H1 (cell line): ENCODE measurements at regions not wholly inside any gene's neighbourhood (a gene's known extent, or its start where the extent isn't known, plus 50 kb on each side); places are given as distances from the start of the nearest gene placed in this dataset.

ENCODE experiments used
- CTCF ChIA-PET: fragments of 300-600 bp; sonication (Branson Sonifier 250); formaldehyde crosslinking; loops from one replicate; lab custom pipeline; 2021; ENCODE audit not compliant: partially characterized antibody; lab: Charles Lee
- POLR2A ChIA-PET: fragments of 300-600 bp; sonication (Branson Sonifier 250); formaldehyde crosslinking; loops from one replicate; lab custom pipeline; 2021; ENCODE audit warnings: inconsistent platforms; ENCODE audit not compliant: partially characterized antibody; lab: Charles Lee
- DNase-seq, 2 experiments: peaks; one replicate each; pipeline versions ENCODE4 v3.0.0 to v3.0.0-alpha.2; 2010 to 2022; ENCODE audit warnings: low spot score in 2 of 2, low read depth in 1 of 2, mixed read lengths in 1 of 2
- FAIRE-seq: peaks from 2 replicates; lab custom pipeline; 2011; peaks lifted over from hg19 to GRCh38; lab: Jason Lieb, UNC
- H2AFZ ChIP-seq: 2 replicates; pipeline ENCODE4 v1.8.1; 2012; ENCODE audit warnings: low read length, inconsistent platforms
- H2AK5ac ChIP-seq: 2 replicates; pipeline ENCODE4 v1.6.1; 2013; ENCODE audit warnings: low read depth, low read length
- H2BK120ac ChIP-seq: replicated peaks from 2 replicates; pipeline ENCODE3; 2013; ENCODE audit warnings: low read depth, low read length, inconsistent platforms
- H2BK12ac ChIP-seq: 2 replicates; pipeline ENCODE4 v1.6.1; 2013; ENCODE audit warnings: low read depth, low read length
- H2BK15ac ChIP-seq: 2 replicates; pipeline ENCODE4 v1.6.1; 2013; ENCODE audit warnings: low read length
- H2BK20ac ChIP-seq: 2 replicates; pipeline ENCODE4 v1.6.1; 2013; ENCODE audit warnings: low read length
- H2BK5ac ChIP-seq: 2 replicates; pipeline ENCODE4 v1.6.1; 2013; ENCODE audit warnings: low read depth, low read length
- H3K14ac ChIP-seq: 2 replicates; pipeline ENCODE4 v1.6.1; 2013; ENCODE audit warnings: inconsistent platforms; ENCODE audit not compliant: insufficient read length
- H3K18ac ChIP-seq: 2 replicates; pipeline ENCODE4 v1.6.1; 2013; ENCODE audit warnings: low read length; ENCODE audit errors: extremely low read depth
- H3K23ac ChIP-seq: 2 replicates; pipeline ENCODE4 v1.6.1; 2013; ENCODE audit warnings: inconsistent platforms; ENCODE audit not compliant: insufficient read length
- H3K23me2 ChIP-seq: 2 replicates; pipeline ENCODE4 v1.6.1; 2013; ENCODE audit warnings: low read depth, low read length
- H3K27ac ChIP-seq: 2 replicates; pipeline ENCODE4 v1.6.1; 2011; ENCODE audit warnings: low read depth, low read length, inconsistent platforms
- H3K27me3 ChIP-seq, 4 experiments: replicated peaks in 1 of 4; 1 replicate in 1 of 4; 2 replicates in 3 of 4; pipeline versions ENCODE4 v1.6.1 to v1.8.1; 2011 to 2013; ENCODE audit warnings: low read length in 3 of 4, mild to moderate bottlenecking in 3 of 4, inconsistent platforms in 2 of 4, mixed read lengths in 2 of 4, moderate library complexity in 1 of 4; ENCODE audit not compliant: control insufficient read depth in 3 of 4, insufficient read depth in 3 of 4; ENCODE audit errors: extremely low read depth in 1 of 4
- H3K36me3 ChIP-seq, 4 experiments: 2 replicates each; pipeline versions ENCODE4 v1.6.1 to v1.8.1; 2011 to 2013; ENCODE audit warnings: mild to moderate bottlenecking in 4 of 4, low read length in 3 of 4, moderate library complexity in 2 of 4, control low read depth in 1 of 4, inconsistent platforms in 1 of 4; ENCODE audit not compliant: insufficient read depth in 4 of 4, control insufficient read depth in 2 of 4
- H3K4ac ChIP-seq: replicated peaks from 2 replicates; pipeline ENCODE3; 2013; ENCODE audit warnings: low read length, low read depth, mixed read lengths, inconsistent platforms; ENCODE audit not compliant: insufficient read length
- H3K4me1 ChIP-seq, 4 experiments: replicated peaks in 1 of 4; 1 replicate in 1 of 4; 2 replicates in 3 of 4; pipeline versions ENCODE4 v1.6.1 to v1.8.1; 2011 to 2013; ENCODE audit warnings: low read length in 3 of 4, inconsistent platforms in 2 of 4, mixed read lengths in 1 of 4; ENCODE audit not compliant: insufficient read depth in 4 of 4, control insufficient read depth in 3 of 4
- H3K4me2 ChIP-seq, 2 experiments: 2 replicates each; pipeline versions ENCODE4 v1.6.1 to v1.8.1; 2011 to 2013; ENCODE audit warnings: low read depth in 2 of 2, low read length in 2 of 2, control low read depth in 1 of 2, inconsistent platforms in 1 of 2, mild to moderate bottlenecking in 1 of 2; ENCODE audit not compliant: insufficient read depth in 1 of 2
- H3K4me3 ChIP-seq, 4 experiments: fragments of 200-600, 300-600 bp in 1 of 4; sonication (generic), shearing (Covaris generic), sonication (Bioruptor Twin) in 1 of 4; 2 replicates each; pipeline versions ENCODE4 v1.5.1 to v1.8.1; 2011 to 2016; ENCODE audit warnings: low read length in 4 of 4, low read depth in 3 of 4, control low read depth in 2 of 4, inconsistent platforms in 2 of 4, mild to moderate bottlenecking in 2 of 4, mixed read lengths in 1 of 4, moderate library complexity in 1 of 4; ENCODE audit not compliant: insufficient read depth in 2 of 4; ENCODE audit errors: extremely low read depth in 1 of 4
- H3K56ac ChIP-seq: replicated peaks from 2 replicates; pipeline ENCODE3; 2013; ENCODE audit warnings: low read depth, mild to moderate bottlenecking, mixed read lengths, low read length, inconsistent platforms; ENCODE audit not compliant: insufficient read length
- H3K79me1 ChIP-seq: 2 replicates; pipeline ENCODE4 v1.6.1; 2013; ENCODE audit warnings: low read depth, low read length, control low read depth
- H3K79me2 ChIP-seq, 2 experiments: 2 replicates each; pipeline versions ENCODE4 v1.6.1 to v1.8.1; 2012 to 2013; ENCODE audit warnings: low read length in 2 of 2, mild to moderate bottlenecking in 2 of 2, inconsistent platforms in 1 of 2; ENCODE audit not compliant: insufficient read depth in 2 of 2, control insufficient read depth in 1 of 2
- H3K9ac ChIP-seq, 4 experiments: replicated peaks in 1 of 4; 1 replicate in 1 of 4; 2 replicates in 3 of 4; pipeline versions ENCODE4 v1.6.1 to v1.8.1; 2011 to 2013; ENCODE audit warnings: low read depth in 3 of 4, low read length in 3 of 4, control low read depth in 2 of 4, mild to moderate bottlenecking in 2 of 4, moderate library complexity in 2 of 4, inconsistent platforms in 1 of 4; ENCODE audit errors: extremely low read depth in 1 of 4
- H3K9me3 ChIP-seq, 2 experiments: 2 replicates each; pipeline versions ENCODE4 v1.6.1 to v1.8.1; 2012 to 2013; ENCODE audit warnings: mild to moderate bottlenecking in 2 of 2, moderate library complexity in 2 of 2, control low read depth in 1 of 2, inconsistent platforms in 1 of 2, low read depth in 1 of 2, low read length in 1 of 2, mixed read lengths in 1 of 2; ENCODE audit not compliant: insufficient read depth in 2 of 2
- H4K20me1 ChIP-seq, 2 experiments: replicated peaks in 1 of 2; 2 replicates each; pipeline versions ENCODE3 to v1.8.1; 2011 to 2013; ENCODE audit warnings: inconsistent platforms in 2 of 2, low read length in 2 of 2, mild to moderate bottlenecking in 1 of 2; ENCODE audit not compliant: insufficient read depth in 2 of 2, control insufficient read depth in 1 of 2
- H4K5ac ChIP-seq: 2 replicates; pipeline ENCODE4 v1.6.1; 2013; ENCODE audit warnings: low read length, low read depth, mixed read lengths, inconsistent platforms; ENCODE audit not compliant: insufficient read length
- H4K8ac ChIP-seq: 2 replicates; pipeline ENCODE4 v1.8.0; 2013; ENCODE audit warnings: mild to moderate bottlenecking, moderate library complexity, low read length, inconsistent platforms; ENCODE audit not compliant: insufficient read depth; ENCODE audit errors: extremely low read depth
- H4K91ac ChIP-seq: replicated peaks from 2 replicates; pipeline ENCODE3; 2013; ENCODE audit warnings: low read length, mixed read lengths, inconsistent platforms; ENCODE audit not compliant: insufficient read length
- WGBS, 2 experiments: shearing (Covaris generic) in 1 of 2; methylation state at CpG; one replicate each; pipeline versions ENCODE4 v1.1.6 to v1.1.7; 2013 to 2015; ENCODE audit warnings: low lambda C conversion rate in 2 of 2, mixed read lengths in 2 of 2, inconsistent platforms in 1 of 2, low coverage in 1 of 2, missing lambda C conversion rate in 1 of 2; ENCODE audit not compliant: insufficient replicate concordance in 2 of 2, insufficient coverage in 1 of 2, insufficient read length in 1 of 2; ENCODE audit errors: extremely low coverage in 1 of 2, missing lambda C conversion rate in 1 of 2; 5-methylcytosine and 5-hydroxymethylcytosine counted together
- TF ChIP-seq, protein P1 (sequence below): IDR thresholded peaks from 2 replicates; pipeline ENCODE4 v1.6.1; 2012; ENCODE audit warnings: inconsistent platforms

GRCh38 chr18:73668051-73668450, 479.6 kb downstream of the FBXO15 start:
- H2BK5ac ChIP-seq: no peak overlapping the region
- H3K36me3 ChIP-seq: no peaks in the 10 kb centered on the region
- H3K9me3 ChIP-seq: no peaks in the 10 kb centered on the region
- H3K18ac ChIP-seq: no peak overlapping the region
- no peak for FAIRE-seq
- H2BK120ac ChIP-seq: no peak overlapping the region
- H3K4ac ChIP-seq: no peak overlapping the region
- H2BK20ac ChIP-seq: no peak overlapping the region
- H3K9ac ChIP-seq: no peak overlapping the region
- H3K79me2 ChIP-seq: no peaks in the 10 kb centered on the region
- WGBS, 2 experiments: 94% methylated on average over 1 of the region's 1 CpG; no CpG with 5 or more reads in 1 of the 2 experiments
- H3K79me1 ChIP-seq: no peaks in the 10 kb centered on the region
- H4K91ac ChIP-seq: no peak overlapping the region
- H3K23me2 ChIP-seq: peaks cover 2% of the 10 kb centered on the region; the same call in 1 of the 2 replicates
- H3K27me3 ChIP-seq: no peaks in the 10 kb centered on the region
- no peak overlapping the region for H3K4me3 ChIP-seq
- no peak overlapping the region for H3K56ac ChIP-seq
- CTCF ChIA-PET: no interaction called here
- no peaks in the 10 kb centered on the region for H4K20me1 ChIP-seq
- POLR2A ChIA-PET: no interaction called here
- H3K23ac ChIP-seq: no peak overlapping the region
- no peak overlapping the region for H4K8ac ChIP-seq
- H2BK15ac ChIP-seq: no peak overlapping the region
- no peak overlapping the region for H3K27ac ChIP-seq
- H3K4me1 ChIP-seq: no peaks in the 10 kb centered on the region
- H3K14ac ChIP-seq: no peak overlapping the region
- no peak overlapping the region for H2AK5ac ChIP-seq
- no peak overlapping the region for H2AFZ ChIP-seq
- TF ChIP-seq, protein P1, sequence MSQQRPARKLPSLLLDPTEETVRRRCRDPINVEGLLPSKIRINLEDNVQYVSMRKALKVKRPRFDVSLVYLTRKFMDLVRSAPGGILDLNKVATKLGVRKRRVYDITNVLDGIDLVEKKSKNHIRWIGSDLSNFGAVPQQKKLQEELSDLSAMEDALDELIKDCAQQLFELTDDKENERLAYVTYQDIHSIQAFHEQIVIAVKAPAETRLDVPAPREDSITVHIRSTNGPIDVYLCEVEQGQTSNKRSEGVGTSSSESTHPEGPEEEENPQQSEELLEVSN: no peak
- H2BK12ac ChIP-seq: no peak overlapping the region
- DNase-seq: no peak
- no peak overlapping the region for H4K5ac ChIP-seq
- no peak overlapping the region for H3K4me2 ChIP-seq
